ENCODE measurements at regions not wholly inside any gene's neighbourhood (a gene's known extent, or its start where the extent isn't known, plus 50 kb on each side); places are given as distances from the start of the nearest gene placed in this dataset.

DNA sequence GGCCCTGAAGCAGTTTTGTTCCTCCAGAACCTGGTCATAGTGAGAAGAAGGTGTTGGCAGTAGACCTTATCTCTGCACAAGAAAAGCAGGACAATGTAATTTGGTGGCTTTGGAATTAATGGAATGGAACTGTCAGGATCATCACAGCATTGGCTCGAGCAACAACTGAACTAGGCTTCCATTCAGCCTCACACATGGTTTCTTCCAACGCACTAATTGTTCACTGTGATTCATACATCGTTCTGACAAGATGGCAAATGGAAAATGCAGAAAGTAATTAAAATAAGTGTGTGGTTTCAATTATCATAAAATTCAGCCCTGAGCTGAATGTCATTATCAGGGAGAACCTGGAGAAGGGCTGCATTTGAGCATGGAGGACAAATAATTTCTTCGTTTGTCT, 80.6 kb downstream of the MFSD1 start:
- Mint-ChIP-seq H3K4me3 (no peak overlapping the region), H3K27me3 (no peaks in the 10 kb centered on the region), H3K36me3 (peaks cover 0 to 22% (median 5%) of the 10 kb centered on the region in 5 donors), H3K4me1 (no peaks in the 10 kb centered on the region), H3K9me3 (peaks cover 0 to 33% (median 15%) of the 10 kb centered on the region in 11 donors), H3K27ac (no peak overlapping the region)
- ATAC-seq (no peak), DNase-seq (no peak)
- H3K27ac ChIP-seq (ENCODE audit: low read depth, low read length) = no peak overlapping the region
- H3K27me3 ChIP-seq (ENCODE audit: control insufficient read depth in 2 of 2, insufficient read depth in 2 of 2, low read length in 2 of 2) = no peaks in the 10 kb centered on the region
- H3K9me3 ChIP-seq (ENCODE audit: control insufficient read depth in 2 of 3, low read length in 3 of 3) = peaks cover 0 to 15% (median 0%) of the 10 kb centered on the region in 3 experiments
- H3K4me1 ChIP-seq (ENCODE audit: control insufficient read depth in 2 of 2, insufficient read depth in 2 of 2, low read length in 2 of 2) = no peaks in the 10 kb centered on the region
- no peaks in the 10 kb centered on the region for H3K36me3 ChIP-seq (ENCODE audit: control insufficient read depth in 2 of 3, insufficient read depth in 3 of 3, low read length in 3 of 3)
- CTCF ChIA-PET = interaction anchor here (0.6 kb wide), 1 partner anchor 390 kb away, joined by 3 read pairs; no protein-coding TSS in a partner anchor
- intact Hi-C loops (cut with micrococcal nuclease) = no loop called here
- H3K4me3 ChIP-seq (ENCODE audit: low read length) = no peak overlapping the region
- POLR2A ChIA-PET = no interaction called here

DNA sequence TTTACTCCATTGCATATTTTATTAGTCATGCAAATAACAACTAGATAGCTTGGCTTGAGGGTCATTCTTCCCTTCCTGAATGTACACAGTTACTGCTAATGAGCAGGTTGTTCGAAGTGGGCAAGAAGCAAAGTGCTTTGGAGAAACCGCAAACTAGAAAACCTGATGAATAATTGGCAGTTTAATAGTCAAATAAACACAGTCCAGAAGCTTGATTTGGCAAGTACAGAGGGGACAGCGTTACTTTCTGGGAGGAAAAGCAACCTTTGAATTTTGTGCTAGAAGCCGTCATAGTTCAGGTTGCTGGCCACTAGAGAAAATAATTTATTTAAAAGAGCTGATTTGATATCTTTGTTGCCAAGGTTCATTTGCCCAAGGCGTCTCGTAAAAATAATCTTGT, 94.9 kb downstream of the MFSD1 start:
- Histone ChIP-seq H3K27ac (ENCODE audit: low read depth, low read length) (no peak overlapping the region), H3K4me1 (ENCODE audit: control insufficient read depth in 2 of 2, insufficient read depth in 2 of 2, low read length in 2 of 2) (no peaks in the 10 kb centered on the region), H3K9me3 (ENCODE audit: control insufficient read depth in 2 of 3, low read length in 3 of 3) (no peaks in the 10 kb centered on the region), H3K27me3 (ENCODE audit: control insufficient read depth in 2 of 2, insufficient read depth in 2 of 2, low read length in 2 of 2) (no peaks in the 10 kb centered on the region), H3K36me3 (ENCODE audit: control insufficient read depth in 2 of 3, insufficient read depth in 3 of 3, low read length in 3 of 3) (no peaks in the 10 kb centered on the region), H3K4me3 (ENCODE audit: low read length) (no peak overlapping the region)
- ChIA-PET CTCF (no interaction called here), POLR2A (no interaction called here)
- ATAC-seq (no peak), DNase-seq (no peak)
- H3K9me3 Mint-ChIP-seq = peaks cover 0 to 3% (median 0%) of the 10 kb centered on the region in 11 donors
- no peak overlapping the region for H3K27ac Mint-ChIP-seq
- no peaks in the 10 kb centered on the region for H3K4me1 Mint-ChIP-seq
- peaks cover 0 to 8% (median 3%) of the 10 kb centered on the region in 5 donors for H3K27me3 Mint-ChIP-seq
- H3K36me3 Mint-ChIP-seq = no peaks in the 10 kb centered on the region
- intact Hi-C loops (cut with micrococcal nuclease) = no loop called here
- H3K4me3 Mint-ChIP-seq = no peak overlapping the region

DNA sequence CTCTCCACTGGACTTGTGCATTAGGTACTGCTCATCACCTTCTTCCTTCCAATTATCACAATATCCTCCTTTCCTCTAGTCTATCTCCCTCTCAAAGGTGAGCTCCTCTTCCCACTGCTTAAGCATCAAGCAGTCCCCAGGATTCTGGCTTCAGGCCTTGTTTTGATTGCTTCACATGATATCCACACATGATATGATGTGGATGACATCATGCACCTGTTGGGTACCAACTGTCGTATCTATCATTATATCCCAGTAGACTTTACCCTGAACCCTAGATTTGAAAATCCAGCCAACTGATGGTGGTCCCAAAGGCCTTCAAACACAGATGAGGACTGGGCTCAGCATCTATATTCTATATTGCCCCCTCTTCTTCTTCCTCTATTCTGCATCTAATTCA, 104.9 kb downstream of the MFSD1 start:
- Mint-ChIP-seq H3K4me1 (no peaks in the 10 kb centered on the region), H3K36me3 (no peaks in the 10 kb centered on the region), H3K27me3 (peaks cover 2 to 22% (median 15%) of the 10 kb centered on the region in 5 donors), H3K27ac (no peak overlapping the region), H3K4me3 (no peak overlapping the region), H3K9me3 (peaks cover 0 to 4% (median 0%) of the 10 kb centered on the region in 11 donors)
- H3K4me3 ChIP-seq (ENCODE audit: low read length) = no peak overlapping the region
- H3K27ac ChIP-seq (ENCODE audit: low read depth, low read length) = no peak overlapping the region
- POLR2A ChIA-PET = no interaction called here
- H3K9me3 ChIP-seq (ENCODE audit: control insufficient read depth in 2 of 3, low read length in 3 of 3) = no peaks in the 10 kb centered on the region
- ATAC-seq = no peak
- H3K27me3 ChIP-seq (ENCODE audit: control insufficient read depth in 2 of 2, insufficient read depth in 2 of 2, low read length in 2 of 2) = no peaks in the 10 kb centered on the region
- no peak for DNase-seq
- no peaks in the 10 kb centered on the region for H3K4me1 ChIP-seq (ENCODE audit: control insufficient read depth in 2 of 2, insufficient read depth in 2 of 2, low read length in 2 of 2)
- CTCF ChIA-PET = no interaction called here
- intact Hi-C loops (cut with micrococcal nuclease) = no loop called here
- no peaks in the 10 kb centered on the region for H3K36me3 ChIP-seq (ENCODE audit: control insufficient read depth in 2 of 3, insufficient read depth in 3 of 3, low read length in 3 of 3)

DNA sequence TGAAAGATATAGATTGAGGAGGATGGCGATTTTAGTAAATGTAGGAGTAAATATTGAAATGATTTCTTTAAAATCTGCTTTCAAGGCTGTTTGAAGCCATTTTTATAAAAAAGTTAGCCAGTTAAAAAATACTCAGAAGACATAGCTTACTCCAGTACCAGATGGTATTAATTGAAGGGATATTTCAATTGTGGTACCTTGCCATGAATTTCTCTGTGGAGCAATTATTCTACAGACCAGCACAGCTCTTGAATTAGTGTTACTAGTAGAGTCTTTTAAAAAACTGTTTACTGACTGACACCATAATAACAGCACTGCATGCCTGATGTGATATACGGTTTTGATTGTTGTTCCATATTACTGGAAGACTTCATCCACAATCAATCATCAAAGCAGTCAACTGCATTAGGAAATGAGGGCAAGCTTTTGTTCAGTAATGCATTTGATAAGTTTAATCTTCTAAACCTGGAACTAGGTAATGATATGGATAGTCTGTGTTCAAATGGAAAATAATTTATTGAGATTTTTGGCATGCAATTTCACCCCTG, 106.4 kb downstream of the MFSD1 start:
- Mint-ChIP-seq H3K36me3 (no peaks in the 10 kb centered on the region), H3K4me3 (no peak overlapping the region), H3K27me3 (peaks cover 2 to 22% (median 15%) of the 10 kb centered on the region in 5 donors), H3K27ac (no peak overlapping the region), H3K9me3 (peaks cover 0 to 4% (median 0%) of the 10 kb centered on the region in 11 donors), H3K4me1 (no peaks in the 10 kb centered on the region)
- DNase-seq (no peak), ATAC-seq (no peak)
- Histone ChIP-seq H3K4me1 (ENCODE audit: control insufficient read depth in 2 of 2, insufficient read depth in 2 of 2, low read length in 2 of 2) (no peaks in the 10 kb centered on the region), H3K27ac (ENCODE audit: low read depth, low read length) (no peak overlapping the region), H3K4me3 (ENCODE audit: low read length) (no peak overlapping the region), H3K36me3 (ENCODE audit: control insufficient read depth in 2 of 3, insufficient read depth in 3 of 3, low read length in 3 of 3) (no peaks in the 10 kb centered on the region), H3K9me3 (ENCODE audit: control insufficient read depth in 2 of 3, low read length in 3 of 3) (no peaks in the 10 kb centered on the region), H3K27me3 (ENCODE audit: control insufficient read depth in 2 of 2, insufficient read depth in 2 of 2, low read length in 2 of 2) (no peaks in the 10 kb centered on the region)
- POLR2A ChIA-PET = no interaction called here
- CTCF ChIA-PET = no interaction called here
- intact Hi-C loops (cut with micrococcal nuclease) = no loop called here

DNA sequence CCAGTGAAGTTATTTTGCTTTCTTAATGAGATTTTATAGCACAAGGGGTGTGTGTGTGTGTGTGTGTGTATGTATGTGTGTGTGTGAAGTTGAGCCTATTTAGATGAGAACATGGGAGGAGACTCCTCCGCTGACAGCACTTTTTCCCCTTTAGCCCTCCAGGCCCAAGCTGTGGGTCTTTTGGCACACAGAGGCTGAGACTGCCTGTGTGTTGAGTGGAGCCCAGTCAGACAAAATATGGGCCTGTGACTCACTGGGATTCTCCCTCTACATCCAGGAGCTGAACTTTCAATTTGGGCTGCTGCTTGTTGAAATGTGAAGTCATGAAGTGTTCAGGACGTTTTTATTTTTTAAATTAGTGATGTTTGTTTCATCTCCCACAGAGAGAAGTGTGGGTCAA, 108.0 kb downstream of the MFSD1 start:
- POLR2A ChIA-PET = no interaction called here
- no peaks in the 10 kb centered on the region for H3K4me1 ChIP-seq (ENCODE audit: control insufficient read depth in 2 of 2, insufficient read depth in 2 of 2, low read length in 2 of 2)
- intact Hi-C loops (cut with micrococcal nuclease) = no loop called here
- peaks cover 2 to 22% (median 15%) of the 10 kb centered on the region in 5 donors for H3K27me3 Mint-ChIP-seq
- no peak for DNase-seq
- no peak overlapping the region for H3K4me3 ChIP-seq (ENCODE audit: low read length)
- ATAC-seq = no peak
- H3K4me1 Mint-ChIP-seq = no peaks in the 10 kb centered on the region
- H3K27me3 ChIP-seq (ENCODE audit: control insufficient read depth in 2 of 2, insufficient read depth in 2 of 2, low read length in 2 of 2) = no peaks in the 10 kb centered on the region
- no peaks in the 10 kb centered on the region for H3K36me3 Mint-ChIP-seq
- no peak overlapping the region for H3K27ac ChIP-seq (ENCODE audit: low read depth, low read length)
- H3K9me3 ChIP-seq (ENCODE audit: control insufficient read depth in 2 of 3, low read length in 3 of 3) = no peaks in the 10 kb centered on the region
- no peak overlapping the region for H3K27ac Mint-ChIP-seq
- no peak overlapping the region for H3K4me3 Mint-ChIP-seq
- H3K36me3 ChIP-seq (ENCODE audit: control insufficient read depth in 2 of 3, insufficient read depth in 3 of 3, low read length in 3 of 3) = no peaks in the 10 kb centered on the region
- H3K9me3 Mint-ChIP-seq = peaks cover 0 to 4% (median 0%) of the 10 kb centered on the region in 11 donors
- CTCF ChIA-PET = no interaction called here

DNA sequence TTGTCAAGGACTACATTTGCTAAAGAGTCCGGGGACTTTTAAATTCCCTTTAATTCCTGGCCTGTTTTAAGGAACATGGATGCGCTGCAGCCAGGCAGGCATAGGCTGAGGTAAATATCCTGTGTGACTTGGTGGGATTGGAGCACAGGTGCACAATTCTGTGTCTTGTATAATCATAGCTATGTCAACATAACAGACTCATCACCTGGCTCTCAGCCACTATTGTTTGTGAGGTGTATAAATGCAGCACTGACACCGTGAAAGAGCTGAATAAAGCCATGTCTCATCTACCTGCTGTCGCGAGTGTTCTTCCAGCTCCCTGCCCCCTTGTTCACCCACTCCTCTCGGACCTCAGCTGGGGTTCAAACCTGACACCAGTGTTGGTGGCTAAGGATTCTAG, 109.7 kb downstream of the MFSD1 start:
- peaks cover 0 to 20% (median 14%) of the 10 kb centered on the region in 5 donors for H3K27me3 Mint-ChIP-seq
- CTCF ChIA-PET = no interaction called here

DNA sequence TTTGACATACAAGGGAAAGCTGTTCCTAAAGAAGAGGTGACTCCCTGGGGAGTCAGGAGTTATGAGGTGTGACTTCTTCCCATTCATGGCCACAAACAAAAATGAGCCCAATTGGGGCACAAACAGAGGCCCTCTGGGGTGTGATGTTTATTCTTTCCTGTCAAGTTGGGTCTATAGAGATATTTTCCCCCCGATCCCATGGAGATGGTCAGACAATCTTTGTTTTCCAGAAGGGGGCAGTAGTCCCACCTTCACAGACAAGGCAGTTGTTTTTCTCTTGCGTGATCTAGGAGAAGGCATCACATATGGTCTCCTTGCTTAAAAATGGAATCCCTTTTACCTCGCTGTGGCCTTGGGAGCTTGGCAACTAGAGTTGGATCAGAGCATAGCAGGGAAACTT, 110.3 kb downstream of the MFSD1 start:
- Mint-ChIP-seq H3K27me3 (peaks cover 0 to 15% (median 8%) of the 10 kb centered on the region in 5 donors), H3K36me3 (no peaks in the 10 kb centered on the region), H3K9me3 (peaks cover 0 to 4% (median 0%) of the 10 kb centered on the region in 11 donors), H3K4me3 (no peak overlapping the region), H3K27ac (no peak overlapping the region), H3K4me1 (no peaks in the 10 kb centered on the region)
- ATAC-seq (no peak), DNase-seq (no peak)
- intact Hi-C loops (cut with micrococcal nuclease) = no loop called here
- Histone ChIP-seq H3K4me1 (ENCODE audit: control insufficient read depth in 2 of 2, insufficient read depth in 2 of 2, low read length in 2 of 2) (no peaks in the 10 kb centered on the region), H3K36me3 (ENCODE audit: control insufficient read depth in 2 of 3, insufficient read depth in 3 of 3, low read length in 3 of 3) (no peaks in the 10 kb centered on the region), H3K4me3 (ENCODE audit: low read length) (no peak overlapping the region), H3K27me3 (ENCODE audit: control insufficient read depth in 2 of 2, insufficient read depth in 2 of 2, low read length in 2 of 2) (no peaks in the 10 kb centered on the region), H3K9me3 (ENCODE audit: control insufficient read depth in 2 of 3, low read length in 3 of 3) (no peaks in the 10 kb centered on the region), H3K27ac (ENCODE audit: low read depth, low read length) (no peak overlapping the region)
- POLR2A ChIA-PET = no interaction called here
- CTCF ChIA-PET = no interaction called here

More for the DNA sequence above, 109.7 kb downstream of the MFSD1 start:
- Mint-ChIP-seq H3K4me1 (no peaks in the 10 kb centered on the region), H3K9me3 (peaks cover 0 to 4% (median 0%) of the 10 kb centered on the region in 11 donors), H3K4me3 (no peak overlapping the region), H3K36me3 (no peaks in the 10 kb centered on the region), H3K27ac (no peak overlapping the region)
- H3K4me3 ChIP-seq (ENCODE audit: low read length) = no peak overlapping the region
- no peaks in the 10 kb centered on the region for H3K27me3 ChIP-seq (ENCODE audit: control insufficient read depth in 2 of 2, insufficient read depth in 2 of 2, low read length in 2 of 2)
- intact Hi-C loops (cut with micrococcal nuclease) = no loop called here
- no peaks in the 10 kb centered on the region for H3K4me1 ChIP-seq (ENCODE audit: control insufficient read depth in 2 of 2, insufficient read depth in 2 of 2, low read length in 2 of 2)
- DNase-seq (no peak), ATAC-seq (no peak)
- no peak overlapping the region for H3K27ac ChIP-seq (ENCODE audit: low read depth, low read length)
- POLR2A ChIA-PET = no interaction called here
- H3K9me3 ChIP-seq (ENCODE audit: control insufficient read depth in 2 of 3, low read length in 3 of 3) = no peaks in the 10 kb centered on the region
- H3K36me3 ChIP-seq (ENCODE audit: control insufficient read depth in 2 of 3, insufficient read depth in 3 of 3, low read length in 3 of 3) = no peaks in the 10 kb centered on the region
